ENCODE measurements at regions not wholly inside any gene's neighbourhood (a gene's known extent, or its start where the extent isn't known, plus 50 kb on each side); places are given as distances from the start of the nearest gene placed in this dataset.

DNA sequence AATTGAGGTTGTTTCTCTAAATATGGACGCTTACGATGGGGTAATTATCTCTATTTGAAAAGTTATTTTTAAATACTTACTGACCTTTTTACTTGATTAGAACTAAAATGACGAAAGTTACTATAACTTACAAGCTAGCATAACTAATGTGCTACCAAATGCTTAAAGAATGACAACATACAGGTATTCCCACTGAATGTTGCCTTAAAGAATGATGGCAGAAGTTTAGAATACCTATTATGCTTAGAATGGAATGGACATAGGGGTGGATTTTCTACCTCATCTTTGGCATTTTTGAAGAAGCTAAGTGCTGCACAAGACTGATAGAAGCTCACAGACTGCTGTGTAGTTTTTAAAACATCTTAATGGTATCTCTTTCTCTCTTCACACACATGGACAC is 284.8 kb downstream of the THBS2 start:
- DNase-seq (ENCODE audit: low read depth): no peak

- DNase-seq (ENCODE audit: low read depth): peak; percentile 92
Measured at GRCh38 chr6:168968228-168968627, 285.4 kb downstream of the THBS2 start.

GRCh38 chr6:168967281-168967925 is 286.2 kb downstream of the THBS2 start:
- DNase-seq (ENCODE audit: low read depth): no peak

DNA sequence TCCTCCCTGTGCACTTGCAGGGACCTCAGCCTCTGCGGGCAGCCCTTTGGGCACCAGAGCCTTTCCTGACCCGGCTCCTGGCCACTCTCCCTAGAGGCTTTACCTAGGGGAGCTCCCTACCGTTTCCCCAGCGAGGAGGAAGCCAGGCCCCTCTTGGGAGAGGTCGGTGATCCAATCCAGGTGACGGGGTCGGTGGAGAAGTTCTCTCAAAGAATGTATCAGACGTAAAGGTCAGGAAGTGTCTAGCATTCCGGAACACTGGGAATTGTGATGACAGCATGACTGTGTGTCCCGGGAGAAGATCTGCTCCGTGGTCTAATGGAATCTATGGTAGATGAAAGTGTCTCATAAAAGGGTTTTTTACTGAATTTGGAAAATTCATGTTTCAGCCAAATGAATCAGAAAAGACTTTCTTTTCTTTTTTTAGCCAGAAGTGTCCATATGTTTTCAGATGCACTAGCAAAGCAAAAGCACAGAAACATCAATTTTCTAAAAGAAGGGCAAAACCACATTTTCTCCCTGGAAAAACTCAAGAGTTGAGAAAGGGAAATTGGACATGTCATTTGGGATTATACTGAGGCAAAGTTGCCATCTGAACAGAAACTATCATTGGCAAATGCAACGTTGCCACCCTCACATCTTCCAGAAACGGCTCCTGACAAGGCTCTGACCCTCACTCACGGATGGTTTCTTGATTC is 289.4 kb downstream of the THBS2 start:
- DNase-seq (ENCODE audit: low read depth): peak; percentile 36

- peak; percentile 47 for DNase-seq (ENCODE audit: low read depth)
Measured at GRCh38 chr6:168962886-168963285, 290.8 kb downstream of the THBS2 start.

DNA sequence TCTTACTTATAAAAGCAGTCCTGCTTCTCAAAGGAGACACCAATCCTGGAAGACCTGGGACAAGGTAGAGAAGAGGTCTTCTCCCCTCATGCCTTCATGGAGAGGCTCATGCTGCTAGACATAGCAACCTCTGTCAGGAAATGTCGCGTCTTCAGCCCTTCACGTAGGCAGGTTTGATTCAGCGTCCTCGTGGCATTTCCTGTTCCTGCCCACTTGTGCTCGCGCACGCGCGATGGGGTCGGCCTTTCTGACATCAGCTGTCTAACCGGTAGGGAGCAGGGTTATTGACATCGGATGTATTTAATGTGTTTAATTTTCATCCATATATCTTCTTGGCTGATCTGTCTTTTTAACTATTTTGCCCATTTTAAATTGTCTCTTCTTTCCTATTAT is 292.4 kb downstream of the THBS2 start:
- DNase-seq (ENCODE audit: low read depth): no peak

DNA sequence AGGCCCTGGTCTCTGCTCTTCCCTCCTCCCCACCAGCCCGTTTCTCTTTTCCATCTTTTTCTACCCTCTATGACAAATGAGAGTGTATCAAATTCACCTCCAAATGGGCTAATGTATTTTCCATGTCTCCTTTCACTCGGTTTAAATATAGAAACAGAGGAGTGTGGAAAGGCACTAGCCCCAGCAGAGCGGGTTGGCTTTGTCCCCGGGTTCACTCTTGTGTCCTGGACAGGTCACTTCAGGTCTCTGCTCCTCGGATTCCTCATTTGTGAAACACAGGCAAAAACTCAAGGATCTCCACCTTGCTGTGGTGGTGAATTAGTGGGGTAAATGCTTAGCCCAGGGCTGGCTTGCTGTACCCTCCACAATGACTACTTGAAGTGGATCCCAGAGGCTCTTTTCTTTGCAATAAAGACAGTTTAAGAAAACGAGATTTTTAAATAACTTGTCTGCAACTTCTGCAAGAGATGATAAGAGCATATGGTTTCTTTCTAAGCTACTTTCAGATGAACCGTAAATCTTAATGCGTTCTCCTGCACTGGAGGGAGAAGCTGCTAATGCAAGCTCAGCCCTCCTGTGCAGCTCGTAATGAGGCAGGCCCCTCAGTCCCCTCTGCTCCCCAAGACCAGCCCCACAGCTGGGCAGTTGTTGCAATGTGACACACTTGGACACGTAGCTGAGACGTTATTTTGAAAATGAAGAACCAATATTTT is 292.9 kb downstream of the THBS2 start:
- no peak for DNase-seq (ENCODE audit: low read depth)

GRCh38 chr6:168959696-168960095 is 293.9 kb downstream of the THBS2 start:
- DNase-seq (ENCODE audit: low read depth): no peak

DNA sequence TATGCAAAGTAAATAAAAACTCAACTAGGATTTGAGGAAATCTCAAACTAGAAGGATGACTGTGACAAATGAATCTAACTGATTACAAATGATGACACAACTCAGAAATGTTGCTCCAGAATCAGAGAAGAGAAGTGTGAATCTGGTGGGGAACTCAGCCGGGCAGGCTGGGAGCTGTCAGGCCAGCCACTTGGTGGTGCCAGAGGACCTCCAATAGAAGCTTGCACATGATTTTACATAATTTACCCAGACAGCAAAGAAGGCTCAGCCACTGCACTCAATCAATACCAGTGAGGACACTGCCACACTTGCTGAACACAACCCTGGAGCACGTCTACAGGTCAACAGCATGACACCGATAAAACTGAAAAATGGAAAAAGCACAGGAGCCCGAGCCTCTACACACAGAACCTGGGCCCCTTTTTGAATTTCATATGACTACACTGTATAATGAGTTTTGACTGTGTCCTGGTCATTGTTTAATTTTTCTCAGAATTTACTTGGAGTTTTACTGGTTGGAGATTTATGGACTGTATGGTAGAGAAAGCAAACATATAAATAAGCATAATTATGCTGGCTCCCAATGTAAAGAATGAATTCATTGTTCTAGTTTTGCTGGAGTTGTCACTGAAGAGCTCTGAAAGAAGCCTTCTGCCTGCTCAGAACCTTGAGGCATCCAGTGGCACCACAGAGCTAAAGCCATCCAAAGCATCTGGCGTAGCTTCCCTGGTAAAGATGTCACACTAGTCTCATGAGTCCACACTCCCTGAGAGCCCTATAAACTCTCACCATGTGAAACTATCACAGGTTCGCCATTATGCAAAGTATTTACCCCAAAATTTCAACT is 296.5 kb downstream of the THBS2 start:
- DNase-seq (ENCODE audit: low read depth): peak; percentile 85

- DNase-seq (ENCODE audit: low read depth): peak; percentile 28
Measured at GRCh38 chr6:168956141-168956838, 297.4 kb downstream of the THBS2 start.

DNA sequence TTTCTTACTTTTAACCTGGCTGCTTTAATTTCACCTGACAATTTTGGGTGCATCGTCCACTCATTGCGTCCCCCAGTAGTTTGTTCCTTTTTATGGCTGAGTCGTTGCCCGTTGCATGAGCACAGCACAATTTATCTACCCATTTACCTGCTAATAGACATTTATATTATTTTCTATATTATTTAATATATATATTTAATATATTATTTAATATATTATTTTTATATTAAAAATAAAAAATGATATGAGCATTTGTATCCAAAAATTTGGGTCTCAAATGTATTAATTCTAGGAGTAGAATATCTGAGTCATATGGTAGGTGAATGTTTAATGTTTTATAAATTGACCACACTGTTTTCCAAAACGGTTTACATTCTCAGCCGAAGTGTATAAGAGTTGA is 300.2 kb downstream of the THBS2 start:
- no peak for DNase-seq (ENCODE audit: low read depth)

GRCh38 chr6:168951217-168951616 is 302.4 kb downstream of the THBS2 start:
- DNase-seq (ENCODE audit: low read depth): no peak

DNA sequence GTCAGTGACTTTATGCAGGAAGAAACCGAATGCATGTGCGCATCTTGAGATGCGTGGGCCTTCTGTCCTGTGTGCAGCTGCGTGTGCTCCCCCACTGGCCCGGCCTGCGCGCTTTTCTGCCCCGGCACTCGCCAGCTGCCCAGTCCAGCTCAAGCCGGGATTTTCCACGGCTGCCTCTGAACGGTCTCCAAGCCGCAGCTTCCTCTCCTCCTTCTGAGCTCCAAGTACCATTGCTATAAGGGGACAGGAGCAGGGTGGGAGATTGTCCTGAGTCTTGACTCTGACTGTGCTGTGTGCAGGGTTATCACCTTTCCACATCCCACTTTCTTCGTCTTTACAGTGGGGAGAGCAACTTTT is 302.8 kb downstream of the THBS2 start:
- DNase-seq (ENCODE audit: low read depth): no peak

DNA sequence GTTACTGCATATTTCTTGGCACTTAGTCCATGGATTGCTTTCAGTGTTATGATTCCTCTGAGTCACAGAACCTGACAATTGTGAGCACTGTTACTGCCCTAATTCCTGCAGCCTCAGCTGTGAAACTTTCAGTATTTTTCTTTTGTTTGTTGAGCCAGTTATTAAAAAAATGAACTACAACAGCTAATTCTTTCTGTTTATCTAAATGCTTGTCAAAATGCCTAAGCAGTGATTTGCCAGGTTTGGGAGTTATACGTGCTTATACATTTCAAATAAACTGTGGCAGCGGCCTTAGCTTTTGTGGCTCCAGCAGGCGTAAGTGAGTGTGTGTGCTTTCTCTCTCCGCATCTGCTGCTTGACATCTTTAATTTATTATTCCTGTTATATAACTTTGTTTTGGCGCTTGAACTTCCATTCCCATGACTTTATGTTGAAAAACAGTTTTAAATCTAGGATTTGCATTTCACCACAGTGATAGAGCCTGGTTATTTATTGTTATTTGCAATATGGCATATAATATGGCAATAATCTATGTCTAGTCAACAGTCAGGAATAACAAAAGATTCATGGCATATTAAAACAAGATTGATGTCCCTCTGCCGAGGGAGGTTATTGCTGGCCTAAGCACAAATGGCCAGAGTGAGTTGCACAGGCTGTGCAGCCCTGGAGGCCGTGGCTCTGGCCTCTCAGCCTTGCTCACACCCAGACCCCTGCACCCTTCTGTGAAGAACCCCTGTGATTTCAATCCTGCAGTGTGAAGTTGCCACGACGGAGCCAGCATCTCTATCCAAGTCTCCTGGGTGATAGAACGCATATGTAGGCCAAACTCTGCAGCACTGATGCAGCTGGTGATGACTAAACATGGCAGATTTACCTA is 303.4 kb downstream of the THBS2 start:
- DNase-seq (ENCODE audit: low read depth): no peak

- DNase-seq (ENCODE audit: low read depth): no peak
Measured at GRCh38 chr6:168948990-168949531, 304.6 kb downstream of the THBS2 start.

GRCh38 chr6:168948002-168948401 is 305.6 kb downstream of the THBS2 start:
- DNase-seq (ENCODE audit: low read depth): no peak

- DNase-seq (ENCODE audit: low read depth): no peak
Measured at GRCh38 chr6:168943231-168943905, 310.3 kb downstream of the THBS2 start.

GRCh38 chr6:168942646-168943045 is 311.0 kb downstream of the THBS2 start:
- no peak for DNase-seq (ENCODE audit: low read depth)

DNA sequence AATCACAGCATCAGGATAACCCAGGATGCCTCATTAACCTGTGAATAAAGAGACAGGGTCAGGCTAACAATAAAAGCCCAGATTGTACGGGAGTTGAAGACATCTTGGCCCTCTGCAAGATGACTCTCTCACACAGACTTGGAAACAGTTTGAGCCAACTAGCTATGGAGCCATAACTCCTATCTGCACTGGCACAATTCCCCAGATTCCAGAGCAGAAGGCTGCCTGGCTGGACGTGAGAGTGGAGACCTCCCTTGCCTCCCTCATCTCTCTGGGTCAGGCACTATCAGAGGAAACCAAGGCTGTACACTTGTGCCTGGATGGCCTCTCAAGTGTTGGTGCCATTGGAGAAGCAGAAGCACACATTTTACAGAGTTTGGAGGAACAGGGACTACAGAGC is 312.6 kb downstream of the THBS2 start:
- DNase-seq (ENCODE audit: low read depth): no peak

GRCh38 chr6:168939796-168940195 is 313.9 kb downstream of the THBS2 start:
- DNase-seq (ENCODE audit: low read depth): no peak

All from ELR (cell line).